OCI-LY3 (cell line): ENCODE measurements at regions not wholly inside any gene's neighbourhood (a gene's known extent, or its start where the extent isn't known, plus 50 kb on each side); places are given as distances from the start of the nearest gene placed in this dataset.

Source experiments
- CTCF ChIP-seq: fragments of 200-600, 300-600 bp; sonication (generic); IDR thresholded peaks from 2 replicates; pipeline ENCODE4 v1.5.1; 2014; ENCODE audit warnings: antibody characterized with exemption, low read length, low read depth
- EZH2phosphoT487 ChIP-seq: fragments of 200-600 bp; shearing (Covaris generic); IDR thresholded peaks from 2 replicates; pipeline ENCODE4 v1.6.1; 2018; ENCODE audit warnings: antibody characterized with exemption, mixed run types, low read depth

- TF ChIP-seq CTCF (no peak), EZH2phosphoT487 (no peak)
Measured at GRCh38 chr5:90307782-90308181, 101.8 kb downstream of the CETN3 start.
